GM18519 (cell line): ENCODE measurements at regions not wholly inside any gene's neighbourhood (a gene's known extent, or its start where the extent isn't known, plus 50 kb on each side); places are given as distances from the start of the nearest gene placed in this dataset.

Experiments used
- ATAC-seq: cut with Tn5 transposase; IDR thresholded peaks from one replicate; pipeline ENCODE4 v1.9.1; 2021; ENCODE audit warnings: mild to moderate bottlenecking, moderate library complexity; ENCODE audit not compliant: unreplicated experiment, low FRiP score

GRCh38 chr18:24662412-24662821 lies 202.0 kb downstream of the HRH4 start:
- no peak for ATAC-seq

- ATAC-seq = no peak
Measured at GRCh38 chr18:24663026-24663425, 202.6 kb downstream of the HRH4 start.

- ATAC-seq = no peak
Measured at GRCh38 chr18:24669015-24669414, 208.6 kb downstream of the HRH4 start.

- ATAC-seq = no peak
Measured at GRCh38 chr18:24669502-24669901, 209.1 kb downstream of the HRH4 start.

GRCh38 chr18:24672165-24672941 lies 211.9 kb downstream of the HRH4 start:
- no peak for ATAC-seq

GRCh38 chr18:24674200-24674599 lies 213.8 kb downstream of the HRH4 start:
- no peak for ATAC-seq

GRCh38 chr18:24674605-24675004 lies 214.2 kb downstream of the HRH4 start:
- no peak for ATAC-seq

GRCh38 chr18:24677011-24677410 lies 216.6 kb downstream of the HRH4 start:
- no peak for ATAC-seq

GRCh38 chr18:24678107-24678506 lies 217.7 kb downstream of the HRH4 start:
- no peak for ATAC-seq

- ATAC-seq = no peak
Measured at GRCh38 chr18:24678626-24679025, 218.2 kb downstream of the HRH4 start.

GRCh38 chr18:24679062-24679461 lies 218.6 kb downstream of the HRH4 start:
- no peak for ATAC-seq

GRCh38 chr18:24683925-24684324 lies 223.5 kb downstream of the HRH4 start:
- ATAC-seq = no peak

- no peak for ATAC-seq
Measured at GRCh38 chr18:24685254-24685959, 225.0 kb downstream of the HRH4 start.

- ATAC-seq = no peak
Measured at GRCh38 chr18:24695168-24695567, 234.7 kb downstream of the HRH4 start.

- no peak for ATAC-seq
Measured at GRCh38 chr18:24702001-24702515, 241.6 kb downstream of the HRH4 start.

GRCh38 chr18:24703316-24703715 lies 242.9 kb downstream of the HRH4 start:
- no peak for ATAC-seq

GRCh38 chr18:24704946-24705630 lies 244.7 kb downstream of the HRH4 start:
- ATAC-seq = no peak

GRCh38 chr18:24710474-24710873 lies 250.0 kb downstream of the HRH4 start:
- no peak for ATAC-seq

- ATAC-seq = no peak
Measured at GRCh38 chr18:24719791-24720190, 259.4 kb downstream of the HRH4 start.

- no peak for ATAC-seq
Measured at GRCh38 chr18:24721388-24721787, 261.0 kb downstream of the HRH4 start.
